Peyer's patch (tissue), 4 donors: ENCODE measurements at regions not wholly inside any gene's neighbourhood (a gene's known extent, or its start where the extent isn't known, plus 50 kb on each side); places are given as distances from the start of the nearest gene placed in this dataset.

ENCODE experiments used
- CTCF ChIP-seq, 6 experiments: fragments of 450-650 bp in 4 of 6; fragments of 200-600 bp in 2 of 6; sonication (generic) in 1 of 6; IDR thresholded peaks; one replicate each; pipeline ENCODE4 v1.5.1; 2017 to 2019; ENCODE audit warnings: antibody characterized with exemption in 6 of 6, mild to moderate bottlenecking in 3 of 6, moderate library complexity in 1 of 6
- POLR2A ChIP-seq, 2 donors: fragments of 450-650 bp; IDR thresholded peaks; one replicate each; pipeline ENCODE4 v1.5.1; 2017; ENCODE audit warnings: antibody characterized with exemption in 2 of 2, mild to moderate bottlenecking in 2 of 2, moderate library complexity in 2 of 2

- TF ChIP-seq CTCF (IDR thresholded peaks at IDR 0.05) (no peak), POLR2A (IDR thresholded peaks at IDR 0.05) (no peak)
Measured at GRCh38 chr20:22289442-22289841, 294.9 kb downstream of the FOXA2 start.
